Heart left ventricle (tissue), 13 donors: ENCODE measurements at regions not wholly inside any gene's neighbourhood (a gene's known extent, or its start where the extent isn't known, plus 50 kb on each side); places are given as distances from the start of the nearest gene placed in this dataset.

Experiments
- POLR2A ChIP-seq, 2 donors: fragments of 450-650 bp; IDR thresholded peaks; one replicate each; pipeline ENCODE4 v1.6.1; 2017; ENCODE audit warnings: antibody characterized with exemption in 2 of 2, mild to moderate bottlenecking in 2 of 2, moderate library complexity in 2 of 2
- TF ChIP-seq, protein P1 (sequence below), 12 donors: fragments of 200-600 bp; sonication (generic) in 4 of 12; IDR thresholded peaks; one replicate each; pipeline versions ENCODE4 v1.5.0 to v1.8.0; 2018 to 2022; ENCODE audit warnings: antibody characterized with exemption in 12 of 12, mild to moderate bottlenecking in 5 of 12
- donor health status: ischemic (EF 13 %, LVEDD 7.1; RV severe dilation, severe dysfunction).
- donor health status: DM: no; HTN: yes; CAD: no.
- donor health status: DM: no; HTN: no; CAD: no.
- donor health status: ischemic (EF 25% LVEDD 6.9; RV normal size, moderate dysfunction).
- donor health status: ischemic (EF 25% LVEDD 5.7; RV mildly dilated, moderate dysfunction).
- donor health status: ischemic (EF 35%, LVEDD 5.7; RV mildly dilated, moderate dysfunction).
- donor health status: nonischemic (EF 11% LVEDD 7.7; RV severe dilation, severe dysfunction).
- donor health status: DM: yes; HTN: yes; CAD: no.
- donor health status: PGD.
- donor health status: ischemic (EF 29% LVEDD 5.4; RV normal size, mild dysfunction).
- donor health status: nonischemic (EF 23%, LVEDD 6.1; RV moderate dilation, normal function).

DNA sequence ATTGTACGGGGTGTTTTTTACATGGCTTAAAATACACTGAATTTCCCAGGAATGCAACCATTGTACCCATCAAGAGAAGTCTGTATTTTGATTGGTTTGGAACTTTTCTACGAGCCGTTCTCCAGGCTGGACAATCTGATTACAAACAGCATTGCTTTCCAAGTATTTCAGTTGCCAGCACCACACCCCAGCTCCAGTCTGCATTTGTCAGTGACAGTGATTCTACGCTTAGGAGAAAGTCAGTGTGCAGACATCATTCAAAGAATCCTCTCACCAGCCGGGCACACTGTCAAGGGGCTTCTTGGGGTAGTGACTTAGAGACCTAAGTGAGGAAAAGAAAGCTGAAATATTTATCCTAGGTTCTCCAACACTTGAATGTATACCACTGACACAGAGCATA is 194.1 kb downstream of the ANAPC1 start:
- TF ChIP-seq, protein P1, sequence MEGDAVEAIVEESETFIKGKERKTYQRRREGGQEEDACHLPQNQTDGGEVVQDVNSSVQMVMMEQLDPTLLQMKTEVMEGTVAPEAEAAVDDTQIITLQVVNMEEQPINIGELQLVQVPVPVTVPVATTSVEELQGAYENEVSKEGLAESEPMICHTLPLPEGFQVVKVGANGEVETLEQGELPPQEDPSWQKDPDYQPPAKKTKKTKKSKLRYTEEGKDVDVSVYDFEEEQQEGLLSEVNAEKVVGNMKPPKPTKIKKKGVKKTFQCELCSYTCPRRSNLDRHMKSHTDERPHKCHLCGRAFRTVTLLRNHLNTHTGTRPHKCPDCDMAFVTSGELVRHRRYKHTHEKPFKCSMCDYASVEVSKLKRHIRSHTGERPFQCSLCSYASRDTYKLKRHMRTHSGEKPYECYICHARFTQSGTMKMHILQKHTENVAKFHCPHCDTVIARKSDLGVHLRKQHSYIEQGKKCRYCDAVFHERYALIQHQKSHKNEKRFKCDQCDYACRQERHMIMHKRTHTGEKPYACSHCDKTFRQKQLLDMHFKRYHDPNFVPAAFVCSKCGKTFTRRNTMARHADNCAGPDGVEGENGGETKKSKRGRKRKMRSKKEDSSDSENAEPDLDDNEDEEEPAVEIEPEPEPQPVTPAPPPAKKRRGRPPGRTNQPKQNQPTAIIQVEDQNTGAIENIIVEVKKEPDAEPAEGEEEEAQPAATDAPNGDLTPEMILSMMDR (IDR thresholded peaks at IDR 0.05): no peak
- TF ChIP-seq POLR2A (IDR thresholded peaks at IDR 0.05): no peak
